ENCODE measurements at regions not wholly inside any gene's neighbourhood (a gene's known extent, or its start where the extent isn't known, plus 50 kb on each side); places are given as distances from the start of the nearest gene placed in this dataset.

- TF ChIP-seq, protein P1, sequence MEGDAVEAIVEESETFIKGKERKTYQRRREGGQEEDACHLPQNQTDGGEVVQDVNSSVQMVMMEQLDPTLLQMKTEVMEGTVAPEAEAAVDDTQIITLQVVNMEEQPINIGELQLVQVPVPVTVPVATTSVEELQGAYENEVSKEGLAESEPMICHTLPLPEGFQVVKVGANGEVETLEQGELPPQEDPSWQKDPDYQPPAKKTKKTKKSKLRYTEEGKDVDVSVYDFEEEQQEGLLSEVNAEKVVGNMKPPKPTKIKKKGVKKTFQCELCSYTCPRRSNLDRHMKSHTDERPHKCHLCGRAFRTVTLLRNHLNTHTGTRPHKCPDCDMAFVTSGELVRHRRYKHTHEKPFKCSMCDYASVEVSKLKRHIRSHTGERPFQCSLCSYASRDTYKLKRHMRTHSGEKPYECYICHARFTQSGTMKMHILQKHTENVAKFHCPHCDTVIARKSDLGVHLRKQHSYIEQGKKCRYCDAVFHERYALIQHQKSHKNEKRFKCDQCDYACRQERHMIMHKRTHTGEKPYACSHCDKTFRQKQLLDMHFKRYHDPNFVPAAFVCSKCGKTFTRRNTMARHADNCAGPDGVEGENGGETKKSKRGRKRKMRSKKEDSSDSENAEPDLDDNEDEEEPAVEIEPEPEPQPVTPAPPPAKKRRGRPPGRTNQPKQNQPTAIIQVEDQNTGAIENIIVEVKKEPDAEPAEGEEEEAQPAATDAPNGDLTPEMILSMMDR (IDR thresholded peaks at IDR 0.05), result no peak
- no peak for TF ChIP-seq POLR2A (IDR thresholded peaks at IDR 0.05)
- TF ChIP-seq EP300 (IDR thresholded peaks at IDR 0.05), result no peak
Measured at GRCh38 chr22:48953830-48954229, 873.8 kb downstream of the BRD1 start.
